ENCODE measurements at regions not wholly inside any gene's neighbourhood (a gene's known extent, or its start where the extent isn't known, plus 50 kb on each side); places are given as distances from the start of the nearest gene placed in this dataset.

- no peak for TF ChIP-seq CTCF (IDR thresholded peaks at IDR 0.05; ENCODE audit: extremely low read depth, missing control alignments)
- DNase-seq (ENCODE audit: low spot score): no peak
Observed at GRCh38 chr1:229128066-229128608, 142.8 kb upstream of the RAB4A start.

GRCh38 chr1:229129301-229130027 lies 141.4 kb upstream of the RAB4A start:
- TF ChIP-seq CTCF (IDR thresholded peaks at IDR 0.05; ENCODE audit: extremely low read depth, missing control alignments): no peak
- no peak for DNase-seq (ENCODE audit: low spot score)

- DNase-seq (ENCODE audit: low spot score): no peak
Observed at GRCh38 chr1:229130028-229130668, 140.8 kb upstream of the RAB4A start.

GRCh38 chr1:229131243-229132105 lies 139.4 kb upstream of the RAB4A start:
- TF ChIP-seq CTCF (IDR thresholded peaks at IDR 0.05; ENCODE audit: extremely low read depth, missing control alignments): no peak
- DNase-seq (ENCODE audit: low spot score): no peak

More at GRCh38 chr1:229130028-229130668, 140.8 kb upstream of the RAB4A start:
- no peak for TF ChIP-seq CTCF (IDR thresholded peaks at IDR 0.05; ENCODE audit: extremely low read depth, missing control alignments)

- no peak for TF ChIP-seq CTCF (IDR thresholded peaks at IDR 0.05; ENCODE audit: extremely low read depth, missing control alignments)
- DNase-seq (ENCODE audit: low spot score): no peak
Observed at GRCh38 chr1:229132106-229132443, 138.8 kb upstream of the RAB4A start.

- no peak for DNase-seq (ENCODE audit: low spot score)
- TF ChIP-seq CTCF (IDR thresholded peaks at IDR 0.05; ENCODE audit: extremely low read depth, missing control alignments): no peak
Observed at GRCh38 chr1:229132706-229133105, 138.2 kb upstream of the RAB4A start.

All from GM20000 (cell line).